AG04449 (cell line): ENCODE measurements at regions not wholly inside any gene's neighbourhood (a gene's known extent, or its start where the extent isn't known, plus 50 kb on each side); places are given as distances from the start of the nearest gene placed in this dataset.
"Not testable (repeated sequence)": the region's sequence is repeated elsewhere in the genome, so short reads cannot be mapped to it uniquely, and the experiment has no call there.

Experiments
- CTCF ChIA-PET: fragments of 350-600 bp; formaldehyde crosslinking; extraction: SDS; loops from one replicate; lab custom pipeline; 2021; ENCODE audit warnings: antibody characterized with exemption; lab: Yijun Ruan, JAX
- POLR2A ChIA-PET: fragments of 400-600, 350-600 bp; formaldehyde crosslinking; extraction: SDS; loops from one replicate; lab custom pipeline; 2020; ENCODE audit warnings: antibody characterized with exemption, inconsistent platforms; lab: Yijun Ruan, JAX
- DNase-seq: peaks from one replicate; pipeline ENCODE4 v3.0.0-alpha.2; 2010; ENCODE audit warnings: low read depth, low spot score
- H3K4me3 ChIP-seq: 2 replicates; pipeline ENCODE4 v1.5.1; 2011; ENCODE audit warnings: low read depth, mild to moderate bottlenecking, control low read depth, low read length
- CTCF ChIP-seq: IDR thresholded peaks from one replicate; pipeline ENCODE4 v1.5.1; 2011; ENCODE audit warnings: mild to moderate bottlenecking, moderate library complexity, low read length, control low read depth, inconsistent platforms; ENCODE audit not compliant: insufficient read depth; ENCODE audit errors: missing control alignments

GRCh38 chr5:142211918-142212317, 103.3 kb downstream of the NDFIP1 start:
- no peak overlapping the region for H3K4me3 ChIP-seq
- TF ChIP-seq CTCF = no peak
- ChIA-PET CTCF (no interaction called here), POLR2A (no interaction called here)
- DNase-seq = no peak

GRCh38 chr5:142210864-142211412, 102.4 kb downstream of the NDFIP1 start:
- POLR2A ChIA-PET = no interaction called here
- CTCF ChIA-PET = interaction anchor here (0.8 kb wide), 1 partner anchor 17 kb away, joined by 3 read pairs; no protein-coding TSS in a partner anchor
- no peak for TF ChIP-seq CTCF
- DNase-seq = no peak
- H3K4me3 ChIP-seq = no peak overlapping the region

GRCh38 chr5:142210011-142210410, 101.4 kb downstream of the NDFIP1 start:
- ChIA-PET POLR2A (interaction anchor here (0.9 kb wide), 1 partner anchor 334 kb away, joined by 3 read pairs; no protein-coding TSS in a partner anchor), CTCF (interaction anchor here (0.8 kb wide), 1 partner anchor 18 kb away, joined by 3 read pairs; no protein-coding TSS in a partner anchor)
- DNase-seq = no peak
- TF ChIP-seq CTCF = no peak
- H3K4me3 ChIP-seq = no peak overlapping the region

- no peak for TF ChIP-seq CTCF
- POLR2A ChIA-PET = no interaction called here
- DNase-seq = no peak
- CTCF ChIA-PET = interaction anchor here (1.6 kb wide), 1 partner anchor 340 kb away, joined by 6 read pairs; no protein-coding TSS in a partner anchor
- H3K4me3 ChIP-seq = no peak overlapping the region
Measured at GRCh38 chr5:142208777-142209312, 100.3 kb downstream of the NDFIP1 start.

- POLR2A ChIA-PET, H3K4me3 ChIP-seq, DNase-seq: not testable (repeated sequence)
- CTCF ChIA-PET = interaction anchor here (1.6 kb wide), 1 partner anchor 341 kb away, joined by 6 read pairs; no protein-coding TSS in a partner anchor
Measured at GRCh38 chr5:142208244-142208643, 99.7 kb downstream of the NDFIP1 start.

- POLR2A ChIA-PET = no interaction called here
- DNase-seq = no peak
- TF ChIP-seq CTCF = no peak
- no peak overlapping the region for H3K4me3 ChIP-seq
- CTCF ChIA-PET = interaction anchor here (0.8 to 1.1 kb wide), 2 partner anchors 9 to 216 kb away, joined by 3 to 4 read pairs; no protein-coding TSS in a partner anchor
Measured at GRCh38 chr5:142206801-142207200, 98.2 kb downstream of the NDFIP1 start.

- CTCF ChIA-PET = no interaction called here
- H3K4me3 ChIP-seq = no peak overlapping the region
- TF ChIP-seq CTCF = no peak
- DNase-seq = no peak
- POLR2A ChIA-PET = no interaction called here
Measured at GRCh38 chr5:142204219-142204618, 95.6 kb downstream of the NDFIP1 start.
